ENCODE measurements at regions not wholly inside any gene's neighbourhood (a gene's known extent, or its start where the extent isn't known, plus 50 kb on each side); places are given as distances from the start of the nearest gene placed in this dataset.

GRCh38 chr15:97456521-97457202, 503.8 kb upstream of the ARRDC4 start:
- DNase-seq (ENCODE audit: low read depth in 1 of 2, low spot score in 1 of 2), result no peak

GRCh38 chr15:97457203-97457847, 503.2 kb upstream of the ARRDC4 start:
- no peak for DNase-seq (ENCODE audit: low read depth in 1 of 2, low spot score in 1 of 2)

- no peak for DNase-seq (ENCODE audit: low read depth in 1 of 2, low spot score in 1 of 2)
Observed at GRCh38 chr15:97459771-97460170, 500.7 kb upstream of the ARRDC4 start.

GRCh38 chr15:97461226-97461625, 499.3 kb upstream of the ARRDC4 start:
- no peak for DNase-seq (ENCODE audit: low read depth in 1 of 2, low spot score in 1 of 2)

GRCh38 chr15:97463696-97464095, 496.8 kb upstream of the ARRDC4 start:
- DNase-seq (ENCODE audit: low read depth in 1 of 2, low spot score in 1 of 2), result no peak

- DNase-seq (ENCODE audit: low read depth in 1 of 2, low spot score in 1 of 2), result no peak
Observed at GRCh38 chr15:97470417-97470816, 490.1 kb upstream of the ARRDC4 start.

- DNase-seq (ENCODE audit: low read depth in 1 of 2, low spot score in 1 of 2), result no peak
Observed at GRCh38 chr15:97473627-97474026, 486.9 kb upstream of the ARRDC4 start.

GRCh38 chr15:97479957-97480356, 480.5 kb upstream of the ARRDC4 start:
- no peak for DNase-seq (ENCODE audit: low read depth in 1 of 2, low spot score in 1 of 2)

- DNase-seq (ENCODE audit: low read depth in 1 of 2, low spot score in 1 of 2), result no peak
Observed at GRCh38 chr15:97482521-97482920, 478.0 kb upstream of the ARRDC4 start.

GRCh38 chr15:97483232-97483631, 477.3 kb upstream of the ARRDC4 start:
- DNase-seq (ENCODE audit: low read depth in 1 of 2, low spot score in 1 of 2), result no peak

GRCh38 chr15:97490429-97490828, 470.1 kb upstream of the ARRDC4 start:
- no peak for DNase-seq (ENCODE audit: low read depth in 1 of 2, low spot score in 1 of 2)

GRCh38 chr15:97501291-97501690, 459.2 kb upstream of the ARRDC4 start:
- no peak for DNase-seq (ENCODE audit: low read depth in 1 of 2, low spot score in 1 of 2)

- no peak for DNase-seq (ENCODE audit: low read depth in 1 of 2, low spot score in 1 of 2)
Observed at GRCh38 chr15:97502038-97502437, 458.5 kb upstream of the ARRDC4 start.

- no peak for DNase-seq (ENCODE audit: low read depth in 1 of 2, low spot score in 1 of 2)
Observed at GRCh38 chr15:97504031-97504792, 456.3 kb upstream of the ARRDC4 start.

GRCh38 chr15:97517737-97518136, 442.8 kb upstream of the ARRDC4 start:
- no peak for DNase-seq (ENCODE audit: low read depth in 1 of 2, low spot score in 1 of 2)

- no peak for DNase-seq (ENCODE audit: low read depth in 1 of 2, low spot score in 1 of 2)
Observed at GRCh38 chr15:97520689-97521088, 439.8 kb upstream of the ARRDC4 start.

GRCh38 chr15:97521381-97522285, 438.9 kb upstream of the ARRDC4 start:
- no peak for DNase-seq (ENCODE audit: low read depth in 1 of 2, low spot score in 1 of 2)

- no peak for DNase-seq (ENCODE audit: low read depth in 1 of 2, low spot score in 1 of 2)
Observed at GRCh38 chr15:97522347-97522746, 438.2 kb upstream of the ARRDC4 start.

- DNase-seq (ENCODE audit: low read depth in 1 of 2, low spot score in 1 of 2), result no peak
Observed at GRCh38 chr15:97525809-97526208, 434.7 kb upstream of the ARRDC4 start.

- no peak for DNase-seq (ENCODE audit: low read depth in 1 of 2, low spot score in 1 of 2)
Observed at GRCh38 chr15:97528238-97528637, 432.3 kb upstream of the ARRDC4 start.

- DNase-seq (ENCODE audit: low read depth in 1 of 2, low spot score in 1 of 2), result no peak
Observed at GRCh38 chr15:97545799-97546198, 414.7 kb upstream of the ARRDC4 start.

Measured in activated T-helper 1 cell treated with anti-CD3 and anti-CD28 coated beads, Interleukin-2, amount 50 U/mL, for 16 hours (primary cell).